ENCODE measurements at regions not wholly inside any gene's neighbourhood (a gene's known extent, or its start where the extent isn't known, plus 50 kb on each side); places are given as distances from the start of the nearest gene placed in this dataset.

GRCh38 chr5:77157732-77158532 is 52.5 kb upstream of the PDE8B start:
- 0 out of 2 replicates have a peak, but pooled peaks cover 4% of the 10 kb centered on the region for H3K9me2 ChIP-seq (ENCODE audit: insufficient read depth, low read length)
- ChIA-PET CTCF (ENCODE audit: unreplicated experiment) (no interaction called here), POLR2A (no interaction called here)
- no peak overlapping the region for H3K4me3 ChIP-seq (ENCODE audit: low read depth, low read length, poor library complexity, severe bottlenecking)
- H3K4me1 ChIP-seq (ENCODE audit: insufficient read depth, low read length, poor library complexity, severe bottlenecking), result no peaks in the 10 kb centered on the region
- no peak for TF ChIP-seq CTCF (conservative IDR thresholded peaks at IDR 0.05; ENCODE audit: low read length)
- TF ChIP-seq EZH2phosphoT487 (IDR thresholded peaks at IDR 0.05; ENCODE audit: borderline replicate concordance, low read depth, low read length), result no peak
- H3K36me3 ChIP-seq (ENCODE audit: insufficient read depth, low read length), result no peaks in the 10 kb centered on the region
- H3K9me3 ChIP-seq (ENCODE audit: low read length), result no peaks in the 10 kb centered on the region
- no peaks in the 10 kb centered on the region for H3K79me2 ChIP-seq (ENCODE audit: insufficient read depth, low read depth, low read length)
- intact Hi-C loops (cut with micrococcal nuclease; ENCODE audit: unreplicated experiment), result no loop called here
- H4K20me1 ChIP-seq (ENCODE audit: insufficient read depth, low read length), result no peaks in the 10 kb centered on the region
- H3K27ac ChIP-seq (ENCODE audit: low read depth, low read length, poor library complexity, severe bottlenecking), result no peak overlapping the region
- no peak for DNase-seq (ENCODE audit: low spot score)
- no TSS peak for BruUV-seq (replicated peaks)
- H3K4me2 ChIP-seq (ENCODE audit: low read length), result no peak overlapping the region
- no peak overlapping the region for H2AFZ ChIP-seq (ENCODE audit: low read length)

- no peak overlapping the region for H2AFZ ChIP-seq (ENCODE audit: low read length)
- CTCF ChIA-PET (ENCODE audit: unreplicated experiment), result no interaction called here
- H4K20me1 ChIP-seq (ENCODE audit: insufficient read depth, low read length), result no peaks in the 10 kb centered on the region
- no peaks in the 10 kb centered on the region for H3K36me3 ChIP-seq (ENCODE audit: insufficient read depth, low read length)
- H3K9me3 ChIP-seq (ENCODE audit: low read length), result no peaks in the 10 kb centered on the region
- H3K27ac ChIP-seq (ENCODE audit: low read depth, low read length, poor library complexity, severe bottlenecking), result no peak overlapping the region
- no peaks in the 10 kb centered on the region for H3K4me1 ChIP-seq (ENCODE audit: insufficient read depth, low read length, poor library complexity, severe bottlenecking)
- no peak overlapping the region for H3K4me3 ChIP-seq (ENCODE audit: low read depth, low read length, poor library complexity, severe bottlenecking)
- DNase-seq (ENCODE audit: low spot score), result no peak
- TF ChIP-seq CTCF (conservative IDR thresholded peaks at IDR 0.05; ENCODE audit: low read length) (no peak), EZH2phosphoT487 (IDR thresholded peaks at IDR 0.05; ENCODE audit: borderline replicate concordance, low read depth, low read length) (no peak)
- no TSS peak for BruUV-seq (replicated peaks)
- no peak overlapping the region for H3K4me2 ChIP-seq (ENCODE audit: low read length)
- intact Hi-C loops (cut with micrococcal nuclease; ENCODE audit: unreplicated experiment), result no loop called here
- no peaks in the 10 kb centered on the region for H3K9me2 ChIP-seq (ENCODE audit: insufficient read depth, low read length)
- POLR2A ChIA-PET, result interaction anchor here (1.3 kb wide), 1 partner anchor 21 kb away, joined by 3 read pairs; no protein-coding TSS in a partner anchor
- H3K79me2 ChIP-seq (ENCODE audit: insufficient read depth, low read depth, low read length), result no peaks in the 10 kb centered on the region
Observed at GRCh38 chr5:77156379-77156778, 54.1 kb upstream of the PDE8B start.

- Histone ChIP-seq H3K79me2 (ENCODE audit: insufficient read depth, low read depth, low read length) (no peaks in the 10 kb centered on the region), H3K4me3 (ENCODE audit: low read depth, low read length, poor library complexity, severe bottlenecking) (no peak overlapping the region), H3K36me3 (ENCODE audit: insufficient read depth, low read length) (no peaks in the 10 kb centered on the region), H2AFZ (ENCODE audit: low read length) (no peak overlapping the region), H3K27ac (ENCODE audit: low read depth, low read length, poor library complexity, severe bottlenecking) (no peak overlapping the region), H3K4me1 (ENCODE audit: insufficient read depth, low read length, poor library complexity, severe bottlenecking) (no peaks in the 10 kb centered on the region), H3K9me3 (ENCODE audit: low read length) (no peaks in the 10 kb centered on the region), H3K9me2 (ENCODE audit: insufficient read depth, low read length) (no peaks in the 10 kb centered on the region), H3K4me2 (ENCODE audit: low read length) (no peak overlapping the region), H4K20me1 (ENCODE audit: insufficient read depth, low read length) (no peaks in the 10 kb centered on the region)
- intact Hi-C loops (cut with micrococcal nuclease; ENCODE audit: unreplicated experiment), result no loop called here
- POLR2A ChIA-PET, result interaction anchor here (1.3 kb wide), 1 partner anchor 20 kb away, joined by 3 read pairs; no protein-coding TSS in a partner anchor
- TF ChIP-seq EZH2phosphoT487 (IDR thresholded peaks at IDR 0.05; ENCODE audit: borderline replicate concordance, low read depth, low read length) (no peak), CTCF (conservative IDR thresholded peaks at IDR 0.05; ENCODE audit: low read length) (no peak)
- no TSS peak for BruUV-seq (replicated peaks)
- CTCF ChIA-PET (ENCODE audit: unreplicated experiment), result no interaction called here
- no peak for DNase-seq (ENCODE audit: low spot score)
Observed at GRCh38 chr5:77155179-77155785, 55.2 kb upstream of the PDE8B start.

All from OCI-LY7 (cell line).